ENCODE measurements at regions not wholly inside any gene's neighbourhood (a gene's known extent, or its start where the extent isn't known, plus 50 kb on each side); places are given as distances from the start of the nearest gene placed in this dataset.

DNA sequence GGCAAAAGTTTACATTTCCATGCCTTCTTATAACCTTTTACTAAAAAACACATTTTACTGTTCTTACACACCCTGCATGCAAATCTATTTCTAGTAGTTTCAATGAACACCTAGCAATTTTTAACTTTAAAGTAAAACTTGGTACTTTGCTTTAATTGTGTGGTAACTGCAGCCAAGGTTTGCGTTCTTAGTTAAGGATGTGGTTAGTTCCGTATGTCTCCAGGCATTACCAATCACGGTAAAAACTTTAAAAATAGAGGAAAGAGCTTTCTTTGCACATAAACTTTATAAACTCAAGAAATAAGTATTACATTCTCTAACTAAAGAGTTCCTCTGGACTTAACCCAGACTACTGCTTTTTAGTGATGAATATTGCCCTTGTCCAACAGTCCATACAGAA, 795.2 kb downstream of the SLC16A7 start:
- no peak overlapping the region for H3K27ac ChIP-seq (ENCODE audit: low read depth, low read length)
- no CpG with 5 or more reads among the region's 3 CpGs for WGBS (ENCODE audit: insufficient coverage)
- peaks cover 3% of the 10 kb centered on the region for H3K9me3 ChIP-seq (ENCODE audit: control insufficient read depth, insufficient read depth, low read length)
- H3K36me3 ChIP-seq (ENCODE audit: control insufficient read depth, insufficient read depth, low read length): no peaks in the 10 kb centered on the region
- no peak for DNase-seq (ENCODE audit: low read depth in 4 of 6, low spot score in 6 of 6)
- H3K27me3 ChIP-seq (ENCODE audit: control insufficient read depth, insufficient read depth, low read length): no peaks in the 10 kb centered on the region
- H3K4me1 ChIP-seq (ENCODE audit: control insufficient read depth, insufficient read depth, low read length): no peaks in the 10 kb centered on the region
- H3K4me3 ChIP-seq (ENCODE audit: low read depth, low read length): no peak overlapping the region

DNA sequence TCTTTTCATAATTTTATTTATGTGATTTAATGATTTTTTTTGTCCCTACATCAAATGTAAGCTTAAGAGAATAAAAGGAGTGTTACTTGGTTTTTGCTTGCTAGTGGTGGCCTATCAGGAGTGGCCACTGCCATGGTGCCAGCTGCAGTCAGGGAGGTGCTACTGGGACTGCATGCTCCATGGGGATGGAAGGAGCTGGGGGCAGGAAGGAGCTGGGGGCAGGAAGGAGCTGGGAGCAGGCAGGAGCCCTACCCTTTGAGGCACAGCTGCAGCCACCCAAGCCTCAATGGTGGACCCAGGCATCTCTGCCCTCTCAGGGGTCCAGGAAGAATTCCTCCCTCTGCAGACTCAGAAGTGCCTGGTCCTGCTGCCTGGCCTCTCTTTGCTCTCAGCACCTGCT, 796.0 kb downstream of the SLC16A7 start:
- no peaks in the 10 kb centered on the region for H3K4me1 ChIP-seq (ENCODE audit: control insufficient read depth, insufficient read depth, low read length)

DNA sequence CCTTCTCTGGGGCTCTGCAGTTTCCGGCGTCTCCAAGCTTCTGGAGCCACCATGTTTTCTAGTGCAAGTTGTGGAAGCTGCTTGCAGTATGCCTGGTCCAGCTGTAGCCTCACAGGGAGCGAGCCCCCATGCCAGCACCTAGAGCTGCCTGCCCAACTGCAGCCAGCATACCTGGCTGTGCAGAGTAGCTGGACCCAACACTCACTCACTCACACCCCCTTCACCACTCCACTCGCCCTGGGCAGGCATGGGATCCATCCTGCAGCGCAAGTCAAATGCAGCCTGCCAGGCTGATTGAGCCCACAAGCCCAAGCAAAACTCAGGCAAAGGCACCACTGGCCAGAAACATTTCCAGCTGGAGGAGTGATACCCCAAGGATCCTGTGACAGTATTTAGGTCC, 797.3 kb downstream of the SLC16A7 start:
- Histone ChIP-seq H3K36me3 (ENCODE audit: control insufficient read depth, insufficient read depth, low read length) (no peaks in the 10 kb centered on the region), H3K4me1 (ENCODE audit: control insufficient read depth, insufficient read depth, low read length) (no peaks in the 10 kb centered on the region), H3K27ac (ENCODE audit: low read depth, low read length) (no peak overlapping the region), H3K27me3 (ENCODE audit: control insufficient read depth, insufficient read depth, low read length) (no peaks in the 10 kb centered on the region), H3K9me3 (ENCODE audit: control insufficient read depth, insufficient read depth, low read length) (peaks cover 3% of the 10 kb centered on the region), H3K4me3 (ENCODE audit: low read depth, low read length) (no peak overlapping the region)
- WGBS (ENCODE audit: insufficient coverage): 93% methylated on average over 5 of the region's 5 CpGs
- no peak for DNase-seq (ENCODE audit: low read depth in 4 of 6, low spot score in 6 of 6)

More for the DNA sequence above, 796.0 kb downstream of the SLC16A7 start:
- peaks cover 3% of the 10 kb centered on the region for H3K9me3 ChIP-seq (ENCODE audit: control insufficient read depth, insufficient read depth, low read length)
- H3K27me3 ChIP-seq (ENCODE audit: control insufficient read depth, insufficient read depth, low read length): no peaks in the 10 kb centered on the region
- H3K27ac ChIP-seq (ENCODE audit: low read depth, low read length): no peak overlapping the region
- DNase-seq (ENCODE audit: low read depth in 4 of 6, low spot score in 6 of 6): no peak
- H3K36me3 ChIP-seq (ENCODE audit: control insufficient read depth, insufficient read depth, low read length): no peaks in the 10 kb centered on the region
- H3K4me3 ChIP-seq (ENCODE audit: low read depth, low read length): no peak overlapping the region

DNA sequence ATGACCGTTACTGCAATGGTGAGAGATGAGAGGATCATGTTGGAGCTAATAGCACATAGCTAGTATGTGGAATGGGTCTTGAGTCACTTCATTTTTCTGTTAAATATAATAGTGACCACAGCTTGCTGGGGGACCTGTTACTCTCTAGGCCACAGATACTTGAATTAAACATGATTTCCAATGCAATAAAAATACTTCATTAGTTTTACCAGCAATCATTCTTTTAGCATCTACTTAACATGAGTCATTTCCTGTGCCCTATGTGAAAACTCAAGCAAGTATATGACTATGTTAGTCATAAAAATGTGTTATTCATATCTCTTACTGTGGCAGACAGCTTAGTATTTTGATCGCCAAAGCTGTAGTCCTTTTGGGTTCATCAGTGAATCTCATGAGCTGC, 798.8 kb downstream of the SLC16A7 start:
- no peak overlapping the region for H3K4me3 ChIP-seq (ENCODE audit: low read depth, low read length)
- no peaks in the 10 kb centered on the region for H3K27me3 ChIP-seq (ENCODE audit: control insufficient read depth, insufficient read depth, low read length)
- peaks cover 3% of the 10 kb centered on the region for H3K9me3 ChIP-seq (ENCODE audit: control insufficient read depth, insufficient read depth, low read length)
- DNase-seq (ENCODE audit: low read depth in 4 of 6, low spot score in 6 of 6): no peak
- no peaks in the 10 kb centered on the region for H3K4me1 ChIP-seq (ENCODE audit: control insufficient read depth, insufficient read depth, low read length)
- 100% methylated on average over 1 of the region's 2 CpGs for WGBS (ENCODE audit: insufficient coverage)
- no peak overlapping the region for H3K27ac ChIP-seq (ENCODE audit: low read depth, low read length)
- no peaks in the 10 kb centered on the region for H3K36me3 ChIP-seq (ENCODE audit: control insufficient read depth, insufficient read depth, low read length)

DNA sequence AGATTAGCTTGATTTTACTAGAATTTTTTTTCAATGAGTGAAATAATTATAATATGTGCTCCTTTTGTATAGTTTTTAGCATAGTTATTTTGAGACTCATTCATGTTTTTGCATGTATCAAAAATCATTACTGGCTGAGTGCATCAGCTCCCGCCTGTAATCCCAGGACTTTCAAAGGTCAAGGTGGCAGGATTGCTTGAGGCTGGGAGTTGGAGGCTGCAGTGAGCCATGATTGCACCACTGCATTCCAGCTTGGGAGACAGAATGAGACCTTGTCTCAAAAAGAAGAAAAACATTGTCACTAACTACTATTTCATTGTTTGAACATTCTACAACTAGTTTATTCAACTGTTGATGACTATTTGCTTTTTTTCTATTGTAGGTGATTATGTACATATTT, 802.7 kb downstream of the SLC16A7 start:
- Histone ChIP-seq H3K4me3 (ENCODE audit: low read depth, low read length) (no peak overlapping the region), H3K4me1 (ENCODE audit: control insufficient read depth, insufficient read depth, low read length) (no peaks in the 10 kb centered on the region), H3K27ac (ENCODE audit: low read depth, low read length) (no peak overlapping the region), H3K9me3 (ENCODE audit: control insufficient read depth, insufficient read depth, low read length) (no peaks in the 10 kb centered on the region), H3K27me3 (ENCODE audit: control insufficient read depth, insufficient read depth, low read length) (no peaks in the 10 kb centered on the region), H3K36me3 (ENCODE audit: control insufficient read depth, insufficient read depth, low read length) (no peaks in the 10 kb centered on the region)
- WGBS (ENCODE audit: insufficient coverage): 100% methylated on average over 1 of the region's 1 CpG
- no peak for DNase-seq (ENCODE audit: low read depth in 4 of 6, low spot score in 6 of 6)

DNA sequence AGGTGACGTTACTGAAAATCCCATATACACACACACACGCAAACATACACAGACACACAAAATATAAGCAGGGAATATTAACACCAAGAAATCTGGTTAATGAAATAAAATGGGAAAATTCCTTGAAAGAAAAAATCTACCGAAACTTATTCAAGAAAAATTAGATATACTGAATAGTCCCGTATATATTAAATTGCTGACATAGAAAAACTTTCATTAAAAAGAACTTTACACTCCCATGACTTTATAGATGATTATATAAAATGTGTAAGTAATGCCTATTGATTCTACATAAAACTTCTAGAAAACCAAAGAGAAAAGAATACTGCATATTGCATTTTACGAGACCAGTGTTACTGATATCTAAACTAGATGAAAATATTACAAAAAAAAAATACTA, 803.2 kb downstream of the SLC16A7 start:
- no peak for DNase-seq (ENCODE audit: low read depth in 4 of 6, low spot score in 6 of 6)
- WGBS (ENCODE audit: insufficient coverage): no CpG with 5 or more reads among the region's 5 CpGs
- Histone ChIP-seq H3K4me1 (ENCODE audit: control insufficient read depth, insufficient read depth, low read length) (no peaks in the 10 kb centered on the region), H3K27me3 (ENCODE audit: control insufficient read depth, insufficient read depth, low read length) (no peaks in the 10 kb centered on the region), H3K27ac (ENCODE audit: low read depth, low read length) (no peak overlapping the region), H3K9me3 (ENCODE audit: control insufficient read depth, insufficient read depth, low read length) (no peaks in the 10 kb centered on the region), H3K36me3 (ENCODE audit: control insufficient read depth, insufficient read depth, low read length) (no peaks in the 10 kb centered on the region), H3K4me3 (ENCODE audit: low read depth, low read length) (no peak overlapping the region)

DNA sequence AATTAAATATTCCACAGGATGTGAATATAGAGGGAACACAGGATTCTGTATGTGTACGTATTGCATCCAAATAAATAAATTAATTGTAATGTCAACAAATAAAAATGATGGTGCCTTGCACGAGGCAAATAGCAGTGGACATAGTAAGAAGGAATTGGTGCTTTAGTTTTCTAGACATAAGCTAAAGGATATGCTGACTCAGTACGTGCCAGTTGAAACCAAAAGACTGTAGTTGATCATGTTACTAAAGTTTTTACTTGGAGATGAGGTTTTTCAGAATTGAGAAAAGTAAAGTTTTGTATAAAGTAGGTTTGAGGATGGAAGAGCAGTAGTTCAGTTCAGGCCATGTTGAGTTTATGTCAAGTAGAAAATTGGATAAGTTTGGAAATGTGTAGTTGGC, 807.2 kb downstream of the SLC16A7 start:
- 82% methylated on average over 2 of the region's 3 CpGs for WGBS (ENCODE audit: insufficient coverage)
- H3K27ac ChIP-seq (ENCODE audit: low read depth, low read length): no peak overlapping the region
- no peaks in the 10 kb centered on the region for H3K4me1 ChIP-seq (ENCODE audit: control insufficient read depth, insufficient read depth, low read length)
- no peak for DNase-seq (ENCODE audit: low read depth in 4 of 6, low spot score in 6 of 6)
- no peaks in the 10 kb centered on the region for H3K9me3 ChIP-seq (ENCODE audit: control insufficient read depth, insufficient read depth, low read length)
- H3K27me3 ChIP-seq (ENCODE audit: control insufficient read depth, insufficient read depth, low read length): no peaks in the 10 kb centered on the region
- no peaks in the 10 kb centered on the region for H3K36me3 ChIP-seq (ENCODE audit: control insufficient read depth, insufficient read depth, low read length)
- no peak overlapping the region for H3K4me3 ChIP-seq (ENCODE audit: low read depth, low read length)

DNA sequence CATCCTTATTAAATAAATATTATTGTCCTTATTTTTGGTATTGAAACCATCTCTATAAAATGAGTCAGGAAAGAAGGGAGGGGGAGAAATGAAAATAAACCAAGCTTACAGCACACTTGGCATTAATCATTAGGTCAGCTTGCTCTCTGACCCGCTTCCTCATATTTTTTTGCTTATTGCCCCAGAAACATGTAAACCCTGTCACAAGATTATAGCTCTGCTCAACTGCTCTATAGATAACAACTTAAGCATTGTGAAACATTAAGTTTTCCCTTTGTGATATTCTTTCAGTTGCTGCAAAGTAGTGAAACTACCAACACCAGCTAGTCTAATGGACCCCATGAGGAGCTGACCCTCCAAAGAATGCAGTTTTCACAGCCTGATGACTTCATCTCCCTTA, 819.5 kb downstream of the SLC16A7 start:
- no CpG with 5 or more reads among the region's 1 CpG for WGBS (ENCODE audit: insufficient coverage)
- H3K27me3 ChIP-seq (ENCODE audit: control insufficient read depth, insufficient read depth, low read length): no peaks in the 10 kb centered on the region

DNA sequence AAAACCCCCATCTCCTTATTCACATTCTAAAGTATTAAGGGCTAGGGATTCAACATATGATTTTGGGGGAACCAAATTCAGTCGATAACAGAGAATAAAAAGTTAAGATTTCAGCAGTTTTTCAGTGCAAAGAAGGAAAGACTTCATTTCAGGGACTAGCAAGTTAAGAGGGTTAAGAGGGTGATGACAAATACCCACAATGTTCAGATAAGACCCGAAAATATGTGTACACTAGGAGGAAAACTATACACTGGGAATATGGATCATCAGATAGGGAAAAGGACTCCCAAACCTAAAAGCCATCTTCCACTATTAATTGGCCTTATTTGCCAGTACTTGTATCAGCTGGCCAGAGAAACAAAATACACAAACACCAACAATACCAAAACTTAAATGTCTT, 824.2 kb downstream of the SLC16A7 start:
- WGBS (ENCODE audit: insufficient coverage): no CpG with 5 or more reads among the region's 2 CpGs
- no peak for DNase-seq (ENCODE audit: low read depth in 4 of 6, low spot score in 6 of 6)
- Histone ChIP-seq H3K4me3 (ENCODE audit: low read depth, low read length) (no peak overlapping the region), H3K27ac (ENCODE audit: low read depth, low read length) (no peak overlapping the region), H3K9me3 (ENCODE audit: control insufficient read depth, insufficient read depth, low read length) (no peaks in the 10 kb centered on the region), H3K36me3 (ENCODE audit: control insufficient read depth, insufficient read depth, low read length) (no peaks in the 10 kb centered on the region), H3K4me1 (ENCODE audit: control insufficient read depth, insufficient read depth, low read length) (no peaks in the 10 kb centered on the region), H3K27me3 (ENCODE audit: control insufficient read depth, insufficient read depth, low read length) (no peaks in the 10 kb centered on the region)

More for the DNA sequence above, 819.5 kb downstream of the SLC16A7 start:
- no peak overlapping the region for H3K27ac ChIP-seq (ENCODE audit: low read depth, low read length)
- no peak for DNase-seq (ENCODE audit: low read depth in 4 of 6, low spot score in 6 of 6)
- H3K4me3 ChIP-seq (ENCODE audit: low read depth, low read length): no peak overlapping the region
- no peaks in the 10 kb centered on the region for H3K36me3 ChIP-seq (ENCODE audit: control insufficient read depth, insufficient read depth, low read length)
- no peaks in the 10 kb centered on the region for H3K9me3 ChIP-seq (ENCODE audit: control insufficient read depth, insufficient read depth, low read length)
- no peaks in the 10 kb centered on the region for H3K4me1 ChIP-seq (ENCODE audit: control insufficient read depth, insufficient read depth, low read length)

DNA sequence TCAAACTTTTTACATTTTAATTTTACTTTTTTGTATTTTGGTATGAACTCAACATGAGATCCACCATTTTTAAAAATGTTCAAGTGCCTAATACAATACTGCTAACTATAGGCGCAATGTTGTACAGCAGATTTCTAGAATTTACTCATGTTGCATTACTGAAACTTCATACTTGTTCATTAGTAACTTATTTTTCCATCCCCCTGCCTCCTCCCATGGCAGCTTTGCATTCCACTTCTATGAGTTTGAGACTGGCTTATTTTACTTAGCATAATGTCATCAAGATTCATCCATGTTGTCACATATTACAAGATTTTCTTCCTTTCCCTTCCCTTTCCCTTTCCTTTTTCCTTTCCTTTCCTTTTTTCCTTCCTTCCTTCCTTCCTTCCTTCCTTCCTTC, 825.9 kb downstream of the SLC16A7 start:
- Histone ChIP-seq H3K4me1 (ENCODE audit: control insufficient read depth, insufficient read depth, low read length) (no peaks in the 10 kb centered on the region), H3K27ac (ENCODE audit: low read depth, low read length) (no peak overlapping the region), H3K27me3 (ENCODE audit: control insufficient read depth, insufficient read depth, low read length) (no peaks in the 10 kb centered on the region), H3K36me3 (ENCODE audit: control insufficient read depth, insufficient read depth, low read length) (no peaks in the 10 kb centered on the region), H3K9me3 (ENCODE audit: control insufficient read depth, insufficient read depth, low read length) (no peaks in the 10 kb centered on the region), H3K4me3 (ENCODE audit: low read depth, low read length) (no peak overlapping the region)
- WGBS (ENCODE audit: insufficient coverage): 100% methylated on average over 1 of the region's 1 CpG
- no peak for DNase-seq (ENCODE audit: low read depth in 4 of 6, low spot score in 6 of 6)
